Activated T-helper 1 cell treated with anti-CD3 and anti-CD28 coated beads, Interleukin-12 subunit alpha, Interleukin-12 subunit beta, Interleukin-2, Interleukin-4 antibody, amounts not matched to agents 30 ng/mL and 10 ng/mL and 1 ng/mL, durations not matched to agents 14 hours and 24 hours and 36 hours (primary cell): ENCODE measurements at regions not wholly inside any gene's neighbourhood (a gene's known extent, or its start where the extent isn't known, plus 50 kb on each side); places are given as distances from the start of the nearest gene placed in this dataset.

ENCODE experiments used
- DNase-seq: peaks from one replicate; pipeline ENCODE4 v3.0.0; 2021; ENCODE audit warnings: low spot score
- H3K27ac Mint-ChIP-seq: one replicate; pipeline ENCODE4 v1.8.0; 2021; ENCODE audit warnings: mild to moderate bottlenecking, mixed read lengths
- H3K27me3 Mint-ChIP-seq: one replicate; pipeline ENCODE4 v1.8.0; 2022; ENCODE audit warnings: mild to moderate bottlenecking, moderate library complexity, mixed read lengths; ENCODE audit not compliant: insufficient read depth
- H3K36me3 Mint-ChIP-seq: one replicate; pipeline ENCODE4 v1.8.0; 2021; ENCODE audit warnings: low read depth, mixed read lengths
- H3K4me1 Mint-ChIP-seq: one replicate; pipeline ENCODE4 v1.8.0; 2021; ENCODE audit warnings: low read depth, mixed read lengths
- H3K4me3 Mint-ChIP-seq: one replicate; pipeline ENCODE4 v1.8.0; 2021; ENCODE audit warnings: mild to moderate bottlenecking, moderate library complexity, mixed read lengths
- H3K9me3 Mint-ChIP-seq: one replicate; pipeline ENCODE4 v1.8.0; 2021; ENCODE audit warnings: mixed read lengths
- intact Hi-C: fragments of 100-400 bp; cut with micrococcal nuclease; formaldehyde crosslinking; loops from one replicate; pipeline ENCODE4 v1.15.1; 2024

- Mint-ChIP-seq H3K36me3 (no peaks in the 10 kb centered on the region), H3K27me3 (peaks cover 2% of the 10 kb centered on the region), H3K4me1 (no peaks in the 10 kb centered on the region), H3K9me3 (no peaks in the 10 kb centered on the region), H3K27ac (no peak overlapping the region), H3K4me3 (no peak overlapping the region)
- intact Hi-C loops: no loop called here
- no peak for DNase-seq
Measured at GRCh38 chr2:220674033-220674432, 898.1 kb downstream of the EPHA4 start.

- no peaks in the 10 kb centered on the region for H3K9me3 Mint-ChIP-seq
- intact Hi-C loops: no loop called here
- DNase-seq: no peak
- no peaks in the 10 kb centered on the region for H3K4me1 Mint-ChIP-seq
- no peak overlapping the region for H3K4me3 Mint-ChIP-seq
- peaks cover 3% of the 10 kb centered on the region for H3K27me3 Mint-ChIP-seq
- no peak overlapping the region for H3K27ac Mint-ChIP-seq
- H3K36me3 Mint-ChIP-seq: no peaks in the 10 kb centered on the region
Measured at GRCh38 chr2:220676695-220677094, 895.4 kb downstream of the EPHA4 start.

GRCh38 chr2:220678943-220679342 lies 893.2 kb downstream of the EPHA4 start:
- no peak overlapping the region for H3K27ac Mint-ChIP-seq
- no peak for DNase-seq
- no peaks in the 10 kb centered on the region for H3K36me3 Mint-ChIP-seq
- no peak overlapping the region for H3K4me3 Mint-ChIP-seq
- peaks cover 3% of the 10 kb centered on the region for H3K27me3 Mint-ChIP-seq
- intact Hi-C loops: no loop called here
- no peaks in the 10 kb centered on the region for H3K4me1 Mint-ChIP-seq
- H3K9me3 Mint-ChIP-seq: no peaks in the 10 kb centered on the region

GRCh38 chr2:220682616-220683015 lies 889.5 kb downstream of the EPHA4 start:
- no peaks in the 10 kb centered on the region for H3K4me1 Mint-ChIP-seq
- H3K9me3 Mint-ChIP-seq: no peaks in the 10 kb centered on the region
- DNase-seq: no peak
- H3K36me3 Mint-ChIP-seq: no peaks in the 10 kb centered on the region
- intact Hi-C loops: loop anchor here (10.0 kb wide), 1 partner anchor 1282 kb away; no protein-coding TSS in a partner anchor
- no peak overlapping the region for H3K27ac Mint-ChIP-seq
- H3K27me3 Mint-ChIP-seq: peaks cover 7% of the 10 kb centered on the region
- H3K4me3 Mint-ChIP-seq: no peak overlapping the region

GRCh38 chr2:220684099-220684498 lies 888.0 kb downstream of the EPHA4 start:
- H3K4me1 Mint-ChIP-seq: no peaks in the 10 kb centered on the region
- H3K9me3 Mint-ChIP-seq: no peaks in the 10 kb centered on the region
- no peak overlapping the region for H3K4me3 Mint-ChIP-seq
- no peak overlapping the region for H3K27ac Mint-ChIP-seq
- intact Hi-C loops: loop anchor here (10.0 kb wide), 1 partner anchor 1281 kb away; no protein-coding TSS in a partner anchor
- no peak for DNase-seq
- peaks cover 5% of the 10 kb centered on the region for H3K27me3 Mint-ChIP-seq
- H3K36me3 Mint-ChIP-seq: no peaks in the 10 kb centered on the region

- Mint-ChIP-seq H3K27ac (no peak overlapping the region), H3K4me3 (no peak overlapping the region), H3K27me3 (peaks cover 5% of the 10 kb centered on the region), H3K9me3 (no peaks in the 10 kb centered on the region), H3K4me1 (no peaks in the 10 kb centered on the region), H3K36me3 (no peaks in the 10 kb centered on the region)
- intact Hi-C loops: loop anchor here (1.0 to 10.0 kb wide), 3 partner anchors 755 to 1277 kb away; no protein-coding TSS in a partner anchor
- DNase-seq: peak; percentile 30
Measured at GRCh38 chr2:220687231-220687843, 884.8 kb downstream of the EPHA4 start.

GRCh38 chr2:220695397-220696279 lies 876.5 kb downstream of the EPHA4 start:
- intact Hi-C loops: no loop called here
- no peak for DNase-seq
- no peaks in the 10 kb centered on the region for H3K4me1 Mint-ChIP-seq
- peaks cover under 1% of the 10 kb centered on the region for H3K9me3 Mint-ChIP-seq
- no peaks in the 10 kb centered on the region for H3K36me3 Mint-ChIP-seq
- no peak overlapping the region for H3K27ac Mint-ChIP-seq
- no peaks in the 10 kb centered on the region for H3K27me3 Mint-ChIP-seq
- H3K4me3 Mint-ChIP-seq: no peak overlapping the region

GRCh38 chr2:220696280-220696669 lies 875.8 kb downstream of the EPHA4 start:
- H3K9me3 Mint-ChIP-seq: peaks cover 7% of the 10 kb centered on the region

GRCh38 chr2:220697011-220697410 lies 875.1 kb downstream of the EPHA4 start:
- H3K4me3 Mint-ChIP-seq: no peak overlapping the region
- H3K27me3 Mint-ChIP-seq: no peaks in the 10 kb centered on the region
- no peak for DNase-seq
- no peak overlapping the region for H3K27ac Mint-ChIP-seq
- no peaks in the 10 kb centered on the region for H3K4me1 Mint-ChIP-seq
- no peaks in the 10 kb centered on the region for H3K36me3 Mint-ChIP-seq
- intact Hi-C loops: no loop called here
- peaks cover 8% of the 10 kb centered on the region for H3K9me3 Mint-ChIP-seq

More at GRCh38 chr2:220696280-220696669, 875.8 kb downstream of the EPHA4 start:
- no peak for DNase-seq
- no peaks in the 10 kb centered on the region for H3K27me3 Mint-ChIP-seq
- H3K4me1 Mint-ChIP-seq: no peaks in the 10 kb centered on the region
- H3K27ac Mint-ChIP-seq: no peak overlapping the region
- intact Hi-C loops: no loop called here
- no peak overlapping the region for H3K4me3 Mint-ChIP-seq
- H3K36me3 Mint-ChIP-seq: no peaks in the 10 kb centered on the region

GRCh38 chr2:220701115-220701514 lies 871.0 kb downstream of the EPHA4 start:
- no peak overlapping the region for H3K27ac Mint-ChIP-seq

GRCh38 chr2:220703279-220703678 lies 868.8 kb downstream of the EPHA4 start:
- intact Hi-C loops: no loop called here
- Mint-ChIP-seq H3K4me3 (no peak overlapping the region), H3K4me1 (no peaks in the 10 kb centered on the region), H3K36me3 (no peaks in the 10 kb centered on the region), H3K9me3 (peaks cover 8% of the 10 kb centered on the region), H3K27ac (no peak overlapping the region), H3K27me3 (no peaks in the 10 kb centered on the region)
- DNase-seq: no peak

More at GRCh38 chr2:220701115-220701514, 871.0 kb downstream of the EPHA4 start:
- Mint-ChIP-seq H3K27me3 (no peaks in the 10 kb centered on the region), H3K36me3 (no peaks in the 10 kb centered on the region), H3K4me3 (no peak overlapping the region), H3K9me3 (peaks cover 8% of the 10 kb centered on the region), H3K4me1 (no peaks in the 10 kb centered on the region)
- intact Hi-C loops: no loop called here
- DNase-seq: no peak

- intact Hi-C loops: no loop called here
- Mint-ChIP-seq H3K27me3 (no peaks in the 10 kb centered on the region), H3K4me3 (no peak overlapping the region), H3K9me3 (peaks cover 8% of the 10 kb centered on the region), H3K4me1 (no peaks in the 10 kb centered on the region), H3K36me3 (no peaks in the 10 kb centered on the region), H3K27ac (no peak overlapping the region)
- DNase-seq: no peak
Measured at GRCh38 chr2:220704081-220704480, 868.0 kb downstream of the EPHA4 start.

GRCh38 chr2:220704810-220705209 lies 867.3 kb downstream of the EPHA4 start:
- H3K4me1 Mint-ChIP-seq: no peaks in the 10 kb centered on the region
- intact Hi-C loops: no loop called here
- H3K9me3 Mint-ChIP-seq: peaks cover 8% of the 10 kb centered on the region
- DNase-seq: no peak
- no peaks in the 10 kb centered on the region for H3K36me3 Mint-ChIP-seq
- H3K27me3 Mint-ChIP-seq: no peaks in the 10 kb centered on the region
- H3K4me3 Mint-ChIP-seq: no peak overlapping the region
- H3K27ac Mint-ChIP-seq: no peak overlapping the region
